CD4-positive, alpha-beta T cell treated with Interleukin-1 beta for 1 hour (primary cell): ENCODE measurements at regions not wholly inside any gene's neighbourhood (a gene's known extent, or its start where the extent isn't known, plus 50 kb on each side); places are given as distances from the start of the nearest gene placed in this dataset.
"Not testable (repeated sequence)": the region's sequence is repeated elsewhere in the genome, so short reads cannot be mapped to it uniquely, and the experiment has no call there.

Source experiments
- DNase-seq, 2 donors: peaks; one replicate each; pipeline ENCODE4 v3.0.0-alpha.2; 2020 to 2022

DNA sequence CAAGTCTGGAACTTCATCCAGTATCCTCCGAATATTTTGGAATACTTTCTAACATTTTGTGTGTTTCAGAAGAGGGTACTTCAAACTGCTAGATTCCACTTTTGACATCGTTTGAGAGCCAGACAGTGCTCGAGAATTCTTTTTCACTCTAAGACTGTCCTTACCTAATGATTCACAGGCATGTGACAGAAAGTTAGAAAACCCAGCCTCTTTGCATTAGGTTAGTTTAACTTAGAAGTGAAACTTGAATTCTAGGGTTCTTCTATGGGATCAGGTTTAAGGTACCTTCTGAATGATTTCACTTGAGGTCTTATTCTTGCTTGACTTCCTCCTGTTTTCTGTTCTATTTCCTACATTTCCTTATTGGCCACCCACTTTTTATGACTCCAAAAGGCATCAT is 431.8 kb downstream of the SLC6A15 start:
- DNase-seq = no peak

DNA sequence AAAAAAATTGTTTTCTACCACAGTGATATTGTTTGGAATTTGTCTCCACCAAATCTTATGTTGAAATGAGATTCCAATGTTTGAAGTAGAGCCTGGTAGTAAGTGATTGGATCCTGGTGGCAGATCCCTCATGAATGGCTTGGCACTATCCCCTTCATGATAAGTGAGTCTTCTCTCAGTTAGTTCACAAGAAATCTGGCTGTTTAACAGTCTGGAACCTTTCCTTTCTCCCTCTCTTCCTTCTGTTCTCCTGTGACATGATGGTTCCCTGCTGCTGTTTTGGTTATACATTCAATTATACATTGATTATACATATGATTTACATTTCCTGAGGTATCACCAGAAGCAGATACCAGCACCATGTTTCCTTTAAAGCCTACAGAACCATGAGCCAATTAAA is 442.2 kb downstream of the SLC6A15 start:
- no peak for DNase-seq

DNA sequence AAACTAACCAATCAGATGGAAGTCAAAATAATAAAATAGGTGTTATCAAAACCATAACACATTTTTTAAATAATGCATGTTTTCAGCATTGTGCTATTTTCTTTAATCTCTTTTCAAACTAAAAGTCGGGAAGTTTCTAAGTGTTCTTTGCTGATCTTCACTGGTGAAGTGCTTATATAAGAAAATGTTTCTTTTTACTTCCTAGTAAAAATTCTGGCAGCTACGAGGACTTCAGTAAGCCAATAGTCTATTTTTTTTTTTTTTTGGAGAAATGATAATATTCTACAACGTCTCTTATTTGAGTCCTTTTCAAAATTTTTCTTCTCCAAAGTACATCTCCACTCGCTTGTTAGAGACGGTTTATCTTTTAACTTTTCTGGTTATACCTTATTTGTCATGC is 448.0 kb downstream of the SLC6A15 start:
- no peak for DNase-seq

DNA sequence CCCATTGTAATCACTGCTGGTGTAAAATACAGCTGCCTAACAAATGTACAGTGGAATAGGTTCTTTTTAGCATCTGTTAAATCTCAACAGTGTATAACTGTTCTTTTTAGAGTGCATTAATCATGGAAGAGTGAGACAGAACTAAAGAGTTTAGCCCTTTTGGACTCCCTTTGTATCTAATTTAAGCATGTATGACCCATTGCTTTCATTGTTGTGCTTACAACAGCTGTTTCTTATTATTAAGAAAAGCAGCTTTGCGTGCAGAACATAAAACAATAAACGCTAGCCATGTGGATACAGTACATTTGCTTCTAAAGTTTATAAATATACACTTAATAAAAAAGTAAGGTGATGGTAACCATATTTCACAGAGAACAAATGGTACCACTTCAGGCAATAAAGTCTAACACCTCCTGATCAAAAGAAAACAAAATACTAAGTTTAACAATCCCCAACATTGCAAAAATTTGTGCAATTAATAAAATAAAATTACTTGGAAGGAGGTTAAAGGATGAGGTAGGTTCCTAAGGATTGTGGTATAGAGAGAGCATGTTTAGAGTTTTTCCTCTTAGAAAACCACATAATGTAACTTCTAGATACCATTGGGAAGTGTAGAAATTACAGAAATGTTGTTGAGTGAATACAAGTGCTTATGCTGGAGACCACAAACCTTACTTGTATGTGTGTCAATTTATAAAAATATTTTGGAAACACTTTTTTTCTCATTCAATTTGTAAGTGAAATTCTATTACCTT is 448.7 kb downstream of the SLC6A15 start:
- no peak for DNase-seq

DNA sequence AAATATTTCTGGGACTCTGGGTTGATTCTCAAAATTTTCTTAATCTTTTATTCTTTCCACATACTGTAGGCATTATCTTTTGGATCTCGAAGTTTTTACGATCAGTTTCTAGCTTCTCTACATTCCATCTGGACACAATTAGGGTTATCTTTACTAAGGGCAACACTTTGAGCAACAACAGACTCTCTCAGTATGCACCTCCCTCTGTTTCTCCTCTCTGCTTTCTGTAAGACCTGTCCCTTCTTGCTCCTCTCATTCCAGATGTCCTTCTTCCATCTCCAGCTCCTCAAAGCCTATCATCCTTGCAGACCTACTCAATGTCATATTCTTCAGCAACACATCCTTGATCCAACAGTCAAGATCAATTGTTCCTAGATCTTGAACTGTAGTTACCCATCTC is 457.0 kb downstream of the SLC6A15 start:
- no peak for DNase-seq

DNA sequence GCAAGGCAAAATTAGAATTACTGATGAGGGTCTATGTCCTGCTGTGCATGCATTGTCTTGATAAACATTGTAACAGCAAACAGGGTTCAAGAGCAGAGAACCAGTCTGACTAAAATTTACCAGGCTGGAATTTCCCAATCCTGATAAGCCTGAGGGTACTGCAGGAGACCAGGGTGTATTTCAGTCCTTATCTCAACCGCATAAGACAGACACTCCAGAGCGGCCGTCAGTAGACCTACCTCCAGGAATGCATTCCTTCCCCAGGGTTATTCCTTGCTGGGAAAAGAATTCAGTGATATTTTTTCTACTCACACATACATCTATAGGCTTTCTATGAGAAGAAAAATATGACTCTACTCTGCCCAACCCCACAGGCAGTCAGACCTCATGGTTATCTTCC is 466.1 kb downstream of the SLC6A15 start:
- not testable (repeated sequence) for DNase-seq

DNA sequence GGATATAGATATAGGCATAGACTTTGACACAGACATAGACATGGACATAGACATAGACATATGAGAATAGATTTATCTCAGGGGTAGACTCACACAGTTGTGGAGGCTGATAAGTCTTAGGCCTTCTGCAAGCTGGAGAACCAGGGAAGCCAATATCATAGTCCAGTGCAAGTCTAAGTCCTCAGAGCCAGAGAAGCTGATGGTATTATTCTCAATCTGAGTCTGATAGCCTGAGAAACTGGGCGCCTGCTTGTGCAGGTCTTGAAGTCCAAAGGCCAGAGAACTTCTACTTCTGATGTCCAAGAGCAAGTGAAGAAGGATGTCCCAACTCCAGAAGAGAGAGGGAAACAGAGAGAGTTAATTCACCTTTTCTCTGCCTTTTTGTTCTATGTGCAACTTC is 476.5 kb downstream of the SLC6A15 start:
- DNase-seq = no peak

DNA sequence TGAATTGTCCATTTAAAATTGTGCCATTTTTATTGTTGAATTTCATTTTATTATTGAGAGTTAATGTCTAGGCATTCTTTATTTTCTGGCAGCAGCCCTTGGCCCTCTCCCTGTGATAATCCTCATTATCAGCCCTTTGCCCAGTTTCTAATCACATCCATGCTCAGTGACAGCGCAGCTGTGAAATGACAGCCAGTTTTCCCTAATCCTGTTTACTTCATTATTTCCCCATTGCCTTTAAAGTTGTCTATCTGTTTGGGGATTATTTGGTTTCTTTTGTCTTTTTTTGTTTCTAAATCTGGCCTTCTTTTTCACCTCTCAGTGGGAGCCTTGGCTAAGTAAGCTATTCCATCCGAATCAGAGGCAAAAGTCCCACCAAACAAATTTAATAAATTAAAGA is 476.9 kb downstream of the SLC6A15 start:
- no peak for DNase-seq

DNA sequence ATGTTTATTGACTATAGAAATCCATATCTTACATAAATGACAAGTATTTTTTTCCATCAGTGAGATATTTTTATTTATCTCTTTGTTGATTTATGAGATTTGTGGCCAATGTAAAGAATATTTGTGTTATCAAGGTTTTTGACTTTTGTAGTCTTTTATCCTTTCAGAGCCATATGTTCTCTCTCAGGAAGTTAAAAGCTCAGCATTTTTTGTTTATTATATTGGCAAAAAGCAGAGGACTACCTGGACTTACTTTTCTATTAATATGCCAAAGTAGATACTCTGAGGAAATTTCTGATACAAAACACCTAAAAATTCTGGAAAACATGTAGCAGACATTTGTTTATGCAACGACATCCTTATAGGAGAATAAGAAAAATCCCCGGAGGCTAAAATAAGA is 490.3 kb downstream of the SLC6A15 start:
- no peak for DNase-seq

DNA sequence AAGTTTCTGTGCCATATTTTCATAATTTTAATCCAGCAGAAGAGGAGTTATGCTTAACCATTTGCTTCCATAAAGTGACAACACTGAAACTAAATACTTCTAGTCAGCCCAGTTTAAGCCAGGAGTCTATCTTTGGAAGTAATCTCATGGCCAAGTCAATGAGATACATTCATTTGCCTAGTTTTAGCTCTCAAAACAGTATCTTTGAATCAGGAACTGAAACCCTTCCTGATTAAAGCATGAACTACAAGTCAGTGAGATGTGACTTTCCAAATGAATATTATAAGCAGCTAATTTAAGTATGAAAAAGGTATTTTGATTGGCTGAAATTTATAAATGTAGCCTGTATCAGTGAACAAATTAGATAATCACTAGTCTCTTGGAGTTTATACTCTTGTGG is 491.5 kb downstream of the SLC6A15 start:
- no peak for DNase-seq

DNA sequence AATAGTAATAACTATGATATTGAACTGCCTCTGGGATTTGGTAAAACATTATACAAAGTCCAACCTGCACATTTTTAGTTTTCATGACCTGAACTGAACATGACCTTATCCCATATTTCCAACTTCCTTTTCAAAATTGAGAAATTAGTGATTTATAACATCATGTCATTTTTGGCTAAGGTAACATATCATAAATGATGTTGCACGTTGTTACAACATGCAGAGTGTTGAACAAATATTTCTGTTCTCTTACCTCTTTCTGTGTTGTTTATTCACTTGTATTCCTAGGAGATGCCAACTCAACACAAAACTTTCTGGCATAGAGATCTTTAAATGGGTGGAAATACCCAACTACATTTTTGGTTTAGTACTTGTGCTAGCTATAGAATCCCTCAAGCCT is 496.0 kb downstream of the SLC6A15 start:
- no peak for DNase-seq

DNA sequence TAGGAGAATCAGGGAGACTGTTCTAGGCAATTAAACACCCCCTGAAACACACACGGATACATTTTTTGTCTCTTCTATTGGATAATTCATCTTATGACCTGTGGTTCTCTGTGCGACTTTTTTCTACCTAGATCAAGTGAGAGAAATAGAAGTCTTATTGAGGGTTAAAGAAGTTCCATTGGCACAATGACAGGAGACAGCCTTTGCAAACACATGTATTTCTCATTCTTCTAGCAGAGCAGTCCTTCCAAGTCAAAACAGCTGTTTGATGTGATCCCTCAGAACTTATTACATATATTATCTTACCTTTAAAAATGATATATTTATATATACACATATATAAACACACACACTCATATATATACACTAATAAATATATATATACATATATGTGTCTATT is 496.7 kb downstream of the SLC6A15 start:
- DNase-seq = no peak

DNA sequence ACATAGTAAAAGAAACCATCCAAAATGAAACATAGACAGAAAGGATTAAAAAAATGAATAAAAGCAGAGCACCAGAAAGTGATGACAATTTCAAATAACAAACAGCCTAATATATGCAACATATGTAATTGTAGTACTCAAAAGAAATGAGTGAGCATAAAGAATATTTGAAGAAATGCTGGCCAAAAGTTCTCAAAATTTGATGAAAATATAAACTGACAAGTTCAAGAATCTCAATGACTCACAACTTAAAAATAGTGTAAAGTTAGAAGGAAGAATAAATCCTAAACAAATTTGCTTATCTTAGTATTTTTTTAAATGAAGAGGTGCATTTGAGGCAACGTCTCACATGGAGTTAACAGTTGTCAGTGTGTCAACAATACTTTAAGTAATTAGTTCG is 498.9 kb downstream of the SLC6A15 start:
- no peak for DNase-seq

DNA sequence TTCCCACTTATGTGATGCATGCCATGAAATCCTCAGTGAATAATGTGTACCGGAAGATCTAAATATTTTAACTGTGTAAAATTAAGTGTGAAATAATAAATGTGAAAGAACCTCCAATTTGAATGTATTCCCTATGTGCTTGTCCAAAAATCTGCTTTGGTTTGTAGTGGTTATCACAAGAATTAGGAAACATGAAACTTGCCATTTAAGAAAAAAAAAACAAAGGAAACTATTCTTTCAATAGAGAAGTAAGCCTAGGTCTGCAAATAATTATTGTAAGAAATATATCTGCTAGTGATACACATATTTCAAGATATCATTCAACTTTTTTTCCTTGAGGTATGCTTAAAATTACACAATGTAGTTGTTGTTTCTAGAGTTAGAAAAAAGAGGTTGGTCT is 500.4 kb downstream of the SLC6A15 start:
- no peak for DNase-seq

DNA sequence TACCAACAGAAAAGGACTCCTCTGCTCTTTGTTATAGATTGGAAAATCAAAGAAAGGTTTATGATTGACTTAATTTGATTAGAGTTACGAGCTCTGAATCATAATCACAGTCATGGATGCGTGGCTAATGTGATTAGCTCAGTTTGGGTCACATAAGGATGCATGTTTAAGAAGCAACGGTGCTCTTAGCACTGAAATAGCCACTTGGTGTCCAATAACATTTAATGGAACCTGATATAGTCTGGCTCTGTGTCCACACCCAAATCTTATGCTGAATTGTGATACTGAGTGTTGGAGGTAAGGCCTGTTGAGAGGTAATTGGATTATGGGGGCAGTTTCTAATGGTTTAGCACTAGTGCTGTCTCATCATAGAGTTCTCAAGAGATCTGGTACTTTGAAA is 501.6 kb downstream of the SLC6A15 start:
- DNase-seq = no peak

DNA sequence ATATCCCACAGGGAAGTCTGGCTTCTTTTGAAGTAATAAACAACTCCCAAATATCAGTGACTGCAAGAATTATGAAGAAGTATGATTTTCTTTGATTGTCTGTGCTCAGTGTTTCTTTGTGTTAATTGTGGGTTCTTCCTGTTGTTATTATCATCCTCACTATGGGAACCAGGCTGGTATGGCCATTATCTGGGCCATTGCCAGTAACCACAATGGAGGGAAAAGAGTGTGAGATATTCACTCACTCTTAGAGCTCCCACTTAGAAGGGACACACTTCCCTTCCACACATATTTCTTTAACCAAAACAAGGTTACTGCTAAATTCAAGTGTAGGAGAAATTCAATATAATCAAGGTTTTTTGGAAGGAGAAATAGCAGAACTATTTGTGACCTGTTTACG is 503.7 kb downstream of the SLC6A15 start:
- DNase-seq = no peak

DNA sequence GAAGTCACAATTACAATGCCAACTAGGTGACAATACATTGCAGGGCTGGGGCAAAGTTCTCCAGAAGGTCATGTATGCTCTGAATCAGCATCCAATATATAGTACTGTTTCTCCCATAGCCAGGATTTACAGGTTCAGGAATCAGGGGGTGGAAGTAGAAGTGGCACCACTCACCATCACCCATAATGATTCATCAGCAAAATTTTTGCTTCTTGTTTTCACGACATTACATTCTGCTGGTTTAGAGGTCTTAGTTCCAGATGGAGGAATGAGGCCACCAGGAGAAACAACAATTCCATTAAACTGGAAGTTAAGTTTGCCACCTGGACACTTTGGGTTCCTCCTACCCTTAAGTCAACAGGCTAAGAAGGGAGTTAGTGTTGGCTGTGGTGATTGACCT is 505.9 kb downstream of the SLC6A15 start:
- DNase-seq = not testable (repeated sequence)

DNA sequence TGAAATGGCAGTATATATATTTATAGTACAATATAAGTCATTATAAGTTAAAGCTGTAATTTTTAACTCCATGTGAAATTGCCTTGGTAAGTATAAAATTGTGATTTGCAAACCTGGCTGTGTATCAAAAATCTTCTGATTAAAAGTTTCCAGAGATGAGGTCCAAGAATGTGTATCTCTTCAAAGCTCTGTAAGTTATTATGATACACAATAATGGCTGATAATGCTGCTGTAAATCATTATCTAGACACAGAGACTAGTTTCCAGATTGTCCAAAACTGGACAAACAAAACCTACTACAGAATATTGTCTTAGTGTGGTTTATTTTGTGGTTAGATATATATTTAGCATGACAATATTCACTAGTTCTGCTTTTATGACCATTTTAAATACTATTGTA is 514.8 kb downstream of the SLC6A15 start:
- no peak for DNase-seq

DNA sequence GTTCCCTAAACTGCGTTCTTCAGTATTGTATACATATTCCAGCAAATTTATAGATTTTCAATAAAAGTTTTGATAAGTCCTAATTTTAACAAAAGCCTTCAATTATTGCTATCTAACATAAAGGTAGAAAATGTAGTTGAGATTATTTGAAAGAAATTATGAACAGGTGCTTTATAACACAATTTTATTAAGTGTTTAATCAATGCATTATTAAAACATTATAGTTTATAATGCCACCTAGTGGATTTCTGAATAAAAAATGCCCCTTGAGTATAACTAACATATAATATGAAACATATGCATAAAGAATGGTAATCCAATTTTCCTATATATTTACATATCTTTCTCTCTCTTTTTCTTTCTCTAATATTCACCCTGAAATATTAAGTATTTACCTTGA is 515.3 kb downstream of the SLC6A15 start:
- DNase-seq = no peak

DNA sequence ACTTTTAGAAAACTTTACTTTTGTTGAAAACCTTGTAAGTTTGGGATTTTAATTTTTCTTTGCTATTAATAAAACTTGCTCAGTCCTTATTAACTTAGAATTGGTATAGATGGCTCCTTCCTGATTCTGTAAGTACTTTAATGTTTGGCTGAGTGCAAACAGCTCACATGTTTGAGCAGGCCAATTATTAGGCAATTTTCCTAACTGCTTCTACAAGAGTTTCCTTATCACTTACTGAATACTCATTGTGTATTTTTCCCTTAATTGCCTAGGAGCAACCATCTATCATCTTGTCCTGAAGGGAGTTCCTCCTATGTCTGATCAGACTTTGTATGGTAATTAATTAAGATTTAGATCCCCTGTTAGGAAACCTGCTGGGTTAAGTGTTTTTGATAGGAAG is 521.4 kb downstream of the SLC6A15 start:
- not testable (repeated sequence) for DNase-seq

DNA sequence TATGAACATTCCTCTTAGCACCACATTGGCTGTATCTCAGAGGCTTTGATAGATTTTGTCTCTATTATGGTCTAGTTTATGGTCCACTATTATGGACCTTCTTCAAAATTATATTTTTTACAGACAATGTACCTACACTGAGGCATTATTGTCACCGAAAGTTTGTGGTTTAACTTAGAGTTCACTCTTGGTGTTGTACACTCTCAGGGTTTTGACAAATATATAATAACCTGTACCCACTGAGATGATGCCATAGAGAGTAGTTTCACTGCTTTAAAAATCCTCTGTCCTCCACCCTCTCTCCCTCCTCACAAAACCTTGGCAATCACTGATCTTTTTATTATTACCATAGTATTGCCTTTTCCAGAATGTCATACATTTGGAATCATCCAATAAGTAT is 528.2 kb downstream of the SLC6A15 start:
- DNase-seq = no peak

DNA sequence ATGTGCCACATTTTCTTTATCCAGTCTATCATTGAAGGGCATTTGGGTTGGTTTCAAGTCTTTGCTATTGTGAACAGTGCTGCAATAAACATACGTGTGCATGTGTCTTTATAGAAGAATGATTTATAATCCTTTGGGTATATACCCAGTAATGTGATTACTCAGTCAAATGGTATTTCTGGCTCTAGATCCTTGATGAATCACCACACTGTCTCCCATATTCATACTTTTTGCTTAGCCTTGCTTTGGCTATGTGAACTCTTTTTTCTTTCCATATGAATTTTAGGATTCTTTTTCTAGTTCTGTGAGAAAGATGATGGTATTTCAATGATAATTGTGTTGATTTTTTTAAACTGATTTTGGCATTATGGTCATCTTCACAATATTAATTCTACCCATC is 530.1 kb downstream of the SLC6A15 start:
- not testable (repeated sequence) for DNase-seq

DNA sequence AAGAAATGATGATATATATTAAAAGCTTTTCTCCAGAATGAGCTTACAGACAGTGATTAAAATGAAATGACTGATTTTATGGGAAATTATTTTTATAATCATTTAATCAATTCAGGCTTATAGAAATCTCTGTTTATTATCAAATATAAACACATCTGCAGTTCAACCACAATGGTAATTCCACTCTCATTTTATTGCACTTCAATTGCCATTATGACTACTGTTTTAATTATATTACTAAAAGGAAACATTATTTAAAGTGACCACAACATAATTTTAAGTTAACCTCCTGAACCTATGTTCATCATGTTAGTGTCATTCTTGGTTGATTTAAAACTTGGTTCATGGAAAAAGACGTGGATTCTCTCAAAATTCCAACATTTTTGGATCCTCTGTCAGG is 536.3 kb downstream of the SLC6A15 start:
- DNase-seq = no peak

DNA sequence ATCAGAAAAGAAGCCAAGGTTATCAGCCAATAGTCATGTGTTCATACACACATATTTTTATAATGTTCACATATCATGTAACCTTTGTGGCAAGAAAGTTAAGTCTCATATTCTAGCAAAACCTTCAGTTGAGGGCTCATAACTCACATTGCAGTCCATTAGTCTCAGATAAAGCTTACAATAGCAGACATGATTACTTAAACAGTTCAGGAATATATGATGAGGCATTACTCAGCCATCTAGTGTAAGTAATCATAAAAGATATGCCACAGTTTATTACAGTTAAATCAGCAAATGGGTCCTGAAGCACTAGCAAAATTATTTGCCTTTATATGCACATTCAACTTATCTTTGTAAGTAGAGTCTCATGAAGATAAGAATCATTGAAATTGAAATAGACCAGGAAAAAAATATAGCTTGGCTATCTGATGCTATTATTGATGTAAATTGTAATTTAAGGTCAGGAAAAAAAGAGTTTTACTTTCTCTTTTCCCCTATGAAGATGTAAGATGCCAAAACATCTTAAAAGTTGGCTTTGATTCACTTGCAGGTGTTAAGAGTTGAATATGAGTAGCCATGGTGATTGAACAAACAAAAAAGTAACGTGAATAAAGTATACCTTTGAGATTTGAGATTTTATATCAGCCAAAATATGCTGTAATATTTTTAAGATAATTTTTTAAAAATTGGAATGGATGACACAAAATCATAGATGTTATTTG is 537.0 kb downstream of the SLC6A15 start:
- no peak for DNase-seq

DNA sequence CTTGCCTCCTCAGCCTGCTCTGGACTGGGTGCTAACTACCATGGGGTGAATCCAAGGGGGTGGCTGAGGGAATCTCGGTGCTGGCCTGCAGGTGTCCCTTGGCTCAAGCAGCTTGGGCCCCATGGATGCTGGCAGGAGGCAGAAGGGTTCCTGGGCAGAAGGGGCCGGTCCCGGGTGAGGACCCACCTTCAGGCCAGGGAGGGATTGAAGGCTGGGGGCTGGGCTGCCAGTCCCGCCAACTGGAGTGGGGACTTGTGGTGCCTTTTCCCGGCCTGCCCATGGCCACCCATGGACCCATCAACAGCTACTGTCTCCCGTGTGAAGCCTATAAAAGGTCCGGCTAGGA is 550.1 kb downstream of the SLC6A15 start:
- no peak for DNase-seq
